Neural progenitor cell (in vitro differentiated cells): ENCODE measurements at regions not wholly inside any gene's neighbourhood (a gene's known extent, or its start where the extent isn't known, plus 50 kb on each side); places are given as distances from the start of the nearest gene placed in this dataset.
A peak's percentile ranks its signal among the peaks of the same experiment; 100 is the strongest.

ENCODE experiments used
- DNase-seq: peaks from one replicate; pipeline ENCODE4 v3.0.0-alpha.2; 2016; ENCODE audit warnings: low spot score
- H2AFZ ChIP-seq: fragments of 200-600 bp; sonication (generic); replicated peaks from 2 replicates; pipeline ENCODE4 v1.6.1; 2016; ENCODE audit warnings: antibody characterized with exemption
- H3F3A ChIP-seq: fragments of 200-600 bp; sonication (generic); 2 replicates; pipeline ENCODE4 v1.6.1; 2016; ENCODE audit warnings: antibody characterized with exemption, low read depth
- H3K27ac ChIP-seq: fragments of 200-600 bp; sonication (generic); 2 replicates; pipeline ENCODE4 v1.5.1; 2016; ENCODE audit warnings: mild to moderate bottlenecking
- H3K27me3 ChIP-seq: fragments of 200-600 bp; sonication (generic); 2 replicates; pipeline ENCODE4 v1.6.1; 2016; ENCODE audit warnings: mild to moderate bottlenecking, moderate library complexity
- H3K36me3 ChIP-seq: fragments of 200-600 bp; sonication (generic); 2 replicates; pipeline ENCODE4 v1.5.1; 2016
- H3K4me1 ChIP-seq: fragments of 200-600 bp; sonication (generic); 2 replicates; pipeline ENCODE4 v1.6.1; 2016; ENCODE audit warnings: mixed run types
- H3K4me2 ChIP-seq: fragments of 200-600 bp; sonication (generic); 2 replicates; pipeline ENCODE4 v1.6.1; 2016
- H3K4me3 ChIP-seq: fragments of 200-600 bp; sonication (generic); 2 replicates; pipeline ENCODE4 v1.5.1; 2016
- H3K79me2 ChIP-seq: fragments of 200-600 bp; sonication (generic); 2 replicates; pipeline ENCODE4 v1.6.1; 2016; ENCODE audit warnings: low read depth
- H3K9ac ChIP-seq: fragments of 200-600 bp; sonication (generic); 2 replicates; pipeline ENCODE4 v1.6.1; 2016
- H3K9me3 ChIP-seq: fragments of 200-600 bp; sonication (generic); 2 replicates; pipeline ENCODE4 v1.5.1; 2016; ENCODE audit warnings: low read depth
- H4K20me1 ChIP-seq: fragments of 200-600 bp; sonication (generic); 2 replicates; pipeline ENCODE4 v1.6.1; 2016; ENCODE audit warnings: low read depth
- H3K27ac Mint-ChIP-seq: 3 replicates; pipeline ENCODE4 v1.8.0; 2021; ENCODE audit warnings: mixed read lengths
- H3K27me3 Mint-ChIP-seq: 2 replicates; pipeline ENCODE4 v1.8.0; 2022; ENCODE audit warnings: low read depth, mild to moderate bottlenecking, inconsistent platforms, moderate library complexity, mixed read lengths; ENCODE audit not compliant: insufficient read depth
- H3K36me3 Mint-ChIP-seq: 3 replicates; pipeline ENCODE4 v1.8.0; 2021; ENCODE audit warnings: mixed read lengths
- H3K4me1 Mint-ChIP-seq: 3 replicates; pipeline ENCODE4 v1.8.0; 2021; ENCODE audit warnings: mixed read lengths
- H3K4me3 Mint-ChIP-seq: 3 replicates; pipeline ENCODE4 v1.8.0; 2021; ENCODE audit warnings: mild to moderate bottlenecking, moderate library complexity, mixed read lengths
- H3K9me3 Mint-ChIP-seq: 3 replicates; pipeline ENCODE4 v1.8.0; 2020; ENCODE audit warnings: mixed read lengths
- EZH2 ChIP-seq: fragments of 200-600 bp; sonication (generic); IDR thresholded peaks from 2 replicates; pipeline ENCODE4 v1.6.1; 2017; ENCODE audit warnings: antibody characterized with exemption, mild to moderate bottlenecking, moderate library complexity
- EZH2phosphoT487 ChIP-seq: fragments of 200-600 bp; sonication (generic); IDR thresholded peaks from 2 replicates; pipeline ENCODE4 v1.6.1; 2017; ENCODE audit warnings: antibody characterized with exemption
- TF ChIP-seq, protein P1 (sequence below): fragments of 200-600 bp; sonication (generic); IDR thresholded peaks from 2 replicates; pipeline ENCODE4 v1.5.1; 2017; ENCODE audit warnings: antibody characterized with exemption, mild to moderate bottlenecking

DNA sequence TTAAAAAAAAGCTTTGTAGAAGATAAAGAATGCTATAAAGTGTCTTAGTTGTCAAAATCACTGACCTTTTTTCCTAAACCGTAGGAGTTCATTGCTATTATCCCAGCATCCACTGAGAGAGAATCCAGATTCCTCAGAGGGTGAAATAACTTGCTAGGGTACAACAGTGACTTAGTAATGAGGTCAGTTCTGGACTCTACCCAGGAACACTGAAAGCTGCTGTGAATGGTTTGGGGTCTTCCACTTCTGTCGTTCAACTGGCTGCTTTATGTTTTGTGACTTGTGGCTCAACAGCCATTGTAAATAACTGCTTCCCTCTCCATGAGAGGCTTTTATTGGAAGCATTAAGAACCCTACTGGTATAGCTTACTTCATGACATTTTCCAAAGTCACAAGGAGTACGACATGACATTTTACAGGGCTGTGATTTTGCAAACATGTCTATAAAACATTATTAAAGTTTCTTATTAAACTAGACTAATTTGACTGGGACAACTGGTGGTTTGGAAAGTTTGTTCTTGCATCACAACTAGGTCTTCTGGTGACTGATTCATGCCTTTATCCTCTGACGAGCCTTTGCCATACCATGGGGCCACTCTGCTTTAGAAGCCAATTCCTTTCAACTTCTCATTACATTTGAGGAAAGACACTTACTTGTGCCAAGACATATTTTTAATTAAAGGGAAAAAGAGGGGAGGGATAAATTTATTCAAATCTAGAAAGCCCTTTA, 92.2 kb upstream of the CDH11 start:
- Mint-ChIP-seq H3K9me3 (no peaks in the 10 kb centered on the region), H3K4me1 (peaks cover 10% of the 10 kb centered on the region), H3K36me3 (no peaks in the 10 kb centered on the region), H3K27ac (no peak overlapping the region), H3K4me3 (no peak overlapping the region), H3K27me3 (peaks cover 6% of the 10 kb centered on the region)
- H4K20me1 ChIP-seq = no peaks in the 10 kb centered on the region
- no peak overlapping the region for H3K9ac ChIP-seq
- H3F3A ChIP-seq = no peaks in the 10 kb centered on the region
- no peak for DNase-seq
- H3K36me3 ChIP-seq = no peaks in the 10 kb centered on the region
- no peak overlapping the region for H3K27ac ChIP-seq
- H2AFZ ChIP-seq = peak overlapping the region; percentile 9
- H3K4me3 ChIP-seq = no peak overlapping the region
- no peaks in the 10 kb centered on the region for H3K4me1 ChIP-seq
- no peak overlapping the region for H3K4me2 ChIP-seq
- H3K79me2 ChIP-seq = no peaks in the 10 kb centered on the region
- no peak for TF ChIP-seq EZH2phosphoT487
- no peak for TF ChIP-seq EZH2
- TF ChIP-seq, protein P1, sequence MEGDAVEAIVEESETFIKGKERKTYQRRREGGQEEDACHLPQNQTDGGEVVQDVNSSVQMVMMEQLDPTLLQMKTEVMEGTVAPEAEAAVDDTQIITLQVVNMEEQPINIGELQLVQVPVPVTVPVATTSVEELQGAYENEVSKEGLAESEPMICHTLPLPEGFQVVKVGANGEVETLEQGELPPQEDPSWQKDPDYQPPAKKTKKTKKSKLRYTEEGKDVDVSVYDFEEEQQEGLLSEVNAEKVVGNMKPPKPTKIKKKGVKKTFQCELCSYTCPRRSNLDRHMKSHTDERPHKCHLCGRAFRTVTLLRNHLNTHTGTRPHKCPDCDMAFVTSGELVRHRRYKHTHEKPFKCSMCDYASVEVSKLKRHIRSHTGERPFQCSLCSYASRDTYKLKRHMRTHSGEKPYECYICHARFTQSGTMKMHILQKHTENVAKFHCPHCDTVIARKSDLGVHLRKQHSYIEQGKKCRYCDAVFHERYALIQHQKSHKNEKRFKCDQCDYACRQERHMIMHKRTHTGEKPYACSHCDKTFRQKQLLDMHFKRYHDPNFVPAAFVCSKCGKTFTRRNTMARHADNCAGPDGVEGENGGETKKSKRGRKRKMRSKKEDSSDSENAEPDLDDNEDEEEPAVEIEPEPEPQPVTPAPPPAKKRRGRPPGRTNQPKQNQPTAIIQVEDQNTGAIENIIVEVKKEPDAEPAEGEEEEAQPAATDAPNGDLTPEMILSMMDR = no peak
- no peaks in the 10 kb centered on the region for H3K27me3 ChIP-seq
- H3K9me3 ChIP-seq = no peaks in the 10 kb centered on the region

DNA sequence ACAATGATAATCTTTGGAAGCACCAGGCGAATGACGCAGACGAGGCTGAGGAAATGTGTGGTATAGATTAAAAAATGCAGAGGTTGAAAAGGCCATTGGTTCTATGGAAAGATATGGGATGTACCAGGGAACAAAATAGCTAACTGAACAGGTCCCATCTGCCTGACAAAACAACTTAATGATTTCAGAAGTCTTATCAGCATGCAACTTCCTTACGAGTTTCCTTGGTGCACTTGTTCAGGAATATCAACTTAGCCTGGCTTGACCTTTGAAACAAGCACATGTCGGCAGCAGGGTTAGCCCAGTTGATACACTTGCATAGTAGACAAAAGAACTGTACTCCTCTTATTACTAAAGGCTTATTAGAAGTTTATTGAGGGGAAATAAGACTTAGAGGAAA, 90.9 kb upstream of the CDH11 start:
- TF ChIP-seq EZH2 = no peak
- TF ChIP-seq, protein P1 = no peak
- Histone ChIP-seq H3K27me3 (no peaks in the 10 kb centered on the region), H3K9me3 (no peaks in the 10 kb centered on the region), H2AFZ (no peak overlapping the region), H3K4me2 (no peak overlapping the region), H3F3A (no peaks in the 10 kb centered on the region), H3K4me1 (no peaks in the 10 kb centered on the region), H3K4me3 (no peak overlapping the region), H3K36me3 (no peaks in the 10 kb centered on the region), H3K9ac (no peak overlapping the region), H3K79me2 (no peaks in the 10 kb centered on the region), H3K27ac (no peak overlapping the region), H4K20me1 (no peaks in the 10 kb centered on the region)
- no peak overlapping the region for H3K27ac Mint-ChIP-seq
- peaks cover 10% of the 10 kb centered on the region for H3K4me1 Mint-ChIP-seq
- H3K27me3 Mint-ChIP-seq = peaks cover 4% of the 10 kb centered on the region
- H3K9me3 Mint-ChIP-seq = no peaks in the 10 kb centered on the region
- DNase-seq = no peak
- H3K36me3 Mint-ChIP-seq = no peaks in the 10 kb centered on the region
- no peak overlapping the region for H3K4me3 Mint-ChIP-seq

DNA sequence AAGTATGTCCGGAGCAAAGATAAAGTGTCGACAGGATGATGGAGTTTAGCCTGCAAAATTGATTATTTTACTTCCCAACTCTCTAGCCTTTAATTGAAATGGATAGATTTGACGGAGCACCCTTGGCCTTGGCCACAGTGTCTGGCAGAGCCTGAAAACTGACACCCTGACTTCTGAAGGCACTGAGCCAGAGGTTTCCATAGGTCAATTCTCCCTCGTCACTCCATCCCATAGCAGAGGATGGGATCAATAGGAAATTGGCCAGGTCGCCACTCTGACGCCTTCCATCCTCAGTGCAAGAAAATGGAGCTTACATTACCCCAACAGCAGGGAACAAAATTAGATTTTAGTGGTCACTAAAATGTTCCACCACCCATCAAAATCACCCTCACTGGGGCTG, 90.4 kb upstream of the CDH11 start:
- Mint-ChIP-seq H3K27me3 (peaks cover 4% of the 10 kb centered on the region), H3K27ac (no peak overlapping the region), H3K36me3 (no peaks in the 10 kb centered on the region), H3K4me1 (peaks cover 10% of the 10 kb centered on the region), H3K9me3 (no peaks in the 10 kb centered on the region), H3K4me3 (no peak overlapping the region)
- no peak overlapping the region for H3K27ac ChIP-seq
- TF ChIP-seq EZH2phosphoT487 = no peak
- TF ChIP-seq, protein P1 = no peak
- TF ChIP-seq EZH2 = no peak
- H3K4me1 ChIP-seq = no peaks in the 10 kb centered on the region
- no peak overlapping the region for H3K9ac ChIP-seq
- no peak overlapping the region for H2AFZ ChIP-seq
- no peaks in the 10 kb centered on the region for H3F3A ChIP-seq
- H3K9me3 ChIP-seq = no peaks in the 10 kb centered on the region
- H4K20me1 ChIP-seq = no peaks in the 10 kb centered on the region
- no peak overlapping the region for H3K4me3 ChIP-seq
- DNase-seq = no peak
- no peak overlapping the region for H3K4me2 ChIP-seq
- H3K27me3 ChIP-seq = no peaks in the 10 kb centered on the region
- H3K36me3 ChIP-seq = no peaks in the 10 kb centered on the region
- no peaks in the 10 kb centered on the region for H3K79me2 ChIP-seq
